Fibroblast of the conjunctiva (primary cell): ENCODE measurements at regions not wholly inside any gene's neighbourhood (a gene's known extent, or its start where the extent isn't known, plus 50 kb on each side); places are given as distances from the start of the nearest gene placed in this dataset.

Experiments
- DNase-seq: peaks from one replicate; pipeline ENCODE4 v3.0.0-alpha.2; 2010; ENCODE audit warnings: low read depth

DNA sequence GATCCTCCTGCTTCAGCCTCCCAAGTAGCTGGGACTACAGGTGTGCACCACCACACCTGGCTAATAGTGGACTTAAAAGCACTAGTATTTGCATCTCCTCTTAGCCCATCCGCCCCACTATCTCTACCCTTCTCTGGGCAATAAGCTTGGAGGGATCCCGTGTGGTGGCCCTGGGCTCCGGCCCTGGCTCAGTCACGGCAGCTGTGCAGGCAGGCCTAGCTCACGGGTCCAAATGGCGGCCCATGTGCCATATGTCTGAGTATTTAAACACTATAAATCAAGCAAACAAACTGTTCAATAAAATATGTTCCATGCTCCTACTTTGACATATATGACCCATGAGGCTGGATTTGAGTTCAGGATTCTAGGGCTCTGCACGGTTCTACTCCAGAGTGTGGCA is 118.4 kb downstream of the BANF2 start:
- DNase-seq = no peak

DNA sequence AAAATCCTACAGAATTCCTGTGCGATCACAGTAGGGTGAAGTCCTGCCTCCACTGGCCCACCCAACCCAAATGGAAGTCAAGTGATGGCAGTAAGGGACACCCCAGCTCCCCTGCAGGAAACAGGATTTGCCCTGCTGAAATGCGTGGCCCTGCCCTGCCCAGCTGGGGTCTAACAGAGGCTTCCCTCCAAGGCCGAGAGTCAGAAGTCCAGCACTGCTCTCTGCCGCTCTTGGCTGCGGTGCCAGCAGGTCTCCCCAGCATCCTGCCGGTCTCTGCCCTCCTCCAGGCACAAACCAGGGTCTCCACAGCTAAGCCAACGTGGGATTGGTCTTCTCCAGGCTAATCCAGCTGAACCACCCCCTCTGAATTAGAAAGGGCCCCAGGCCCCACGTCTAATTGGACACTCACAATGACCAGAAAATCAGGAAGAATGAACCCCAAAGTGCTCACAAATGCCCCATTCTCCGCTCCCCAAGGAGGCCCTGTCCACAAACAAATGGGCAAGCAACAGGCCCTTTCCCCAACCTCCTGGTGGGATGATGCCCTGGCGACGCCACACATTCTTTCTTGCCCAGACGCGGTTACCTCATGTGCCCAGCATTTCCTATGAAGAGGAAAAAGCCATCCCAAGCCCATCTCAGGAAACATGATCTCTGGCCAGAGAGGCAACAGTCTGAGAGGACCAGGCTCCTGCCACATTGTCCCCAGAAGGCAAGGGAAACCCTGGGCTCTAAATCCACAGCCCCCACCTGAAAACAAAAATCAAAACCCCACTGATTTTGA is 117.2 kb downstream of the BANF2 start:
- DNase-seq = no peak

DNA sequence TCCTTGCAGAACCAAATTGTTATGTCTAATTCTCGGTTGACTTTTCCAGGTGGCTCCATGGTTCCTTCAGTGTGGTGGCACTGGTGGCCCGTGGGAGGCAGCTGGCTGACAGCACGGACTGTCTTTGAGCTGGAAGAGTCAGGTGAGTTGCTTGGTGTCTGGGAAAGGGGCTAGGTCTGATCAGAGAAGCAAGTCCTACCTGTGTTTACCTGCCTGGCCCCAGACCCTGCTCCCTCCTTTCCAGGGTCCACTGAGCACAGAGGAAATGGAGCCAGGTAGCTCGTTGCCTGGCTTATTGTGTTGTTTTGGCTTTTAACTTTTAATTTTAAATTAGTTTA is 111.8 kb downstream of the BANF2 start:
- DNase-seq = no peak

DNA sequence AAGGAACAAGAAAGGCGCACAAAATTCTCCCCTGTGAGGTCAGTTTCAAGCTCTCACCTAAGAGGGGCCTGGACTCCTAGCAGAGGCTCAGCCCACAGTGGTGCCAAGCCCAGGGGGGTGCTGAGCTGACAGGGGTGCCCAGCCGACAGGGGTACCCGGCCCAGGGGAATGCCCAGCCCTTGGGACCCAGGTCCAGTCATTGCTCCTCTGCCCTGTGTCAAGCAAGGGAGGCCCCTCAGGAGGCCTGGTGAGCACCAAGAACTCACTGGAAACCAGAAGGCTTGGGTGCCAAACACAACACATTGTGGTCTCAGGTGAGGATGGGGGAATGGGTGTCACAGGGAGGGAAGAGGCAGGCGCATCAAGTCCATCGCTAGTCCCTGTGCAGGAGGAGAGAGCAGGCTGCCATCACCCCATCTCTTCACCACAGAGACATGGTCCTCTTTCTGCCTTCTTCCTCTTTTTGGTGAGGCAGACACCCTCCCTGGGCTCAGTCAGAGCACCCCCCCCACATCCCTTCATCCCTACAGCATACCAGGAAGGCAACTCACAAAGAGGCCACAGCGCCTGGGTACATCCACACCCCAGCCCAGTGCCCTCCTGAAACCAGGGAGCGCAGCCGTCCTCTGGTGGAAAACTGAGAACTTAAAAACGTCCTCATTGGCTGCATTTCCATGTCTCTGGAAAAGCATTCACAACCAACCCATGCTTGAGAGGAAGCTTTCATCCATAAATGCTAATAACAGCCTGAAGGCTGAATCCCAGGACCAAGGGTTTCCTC is 111.3 kb downstream of the BANF2 start:
- DNase-seq = no peak

DNA sequence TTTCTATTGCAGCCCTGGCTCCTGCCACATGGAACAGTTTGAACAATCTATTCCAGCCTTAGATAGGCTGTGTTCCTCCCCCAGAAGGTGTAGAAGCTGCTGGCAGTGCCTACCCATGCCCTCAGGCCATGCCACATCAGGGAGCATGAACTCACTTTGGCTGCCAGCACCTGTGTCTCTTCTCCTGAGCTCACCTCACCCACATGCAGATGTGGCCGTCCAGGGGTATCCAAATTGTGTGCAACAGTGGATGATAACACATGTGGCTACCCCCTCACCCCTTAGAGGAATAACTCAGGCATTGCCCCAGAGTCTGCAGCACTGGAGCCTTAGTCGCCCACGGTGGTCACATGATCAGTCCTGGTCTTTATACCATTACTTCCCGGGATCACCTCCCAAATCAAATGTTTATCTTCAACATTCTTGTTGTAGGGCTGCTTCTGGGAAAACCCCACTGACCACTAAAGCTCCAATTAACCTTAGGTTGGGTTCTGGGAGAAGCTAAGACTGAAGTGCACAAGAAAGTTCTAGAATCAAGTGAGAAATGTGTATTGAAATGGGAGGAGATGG is 110.4 kb downstream of the BANF2 start:
- no peak for DNase-seq

DNA sequence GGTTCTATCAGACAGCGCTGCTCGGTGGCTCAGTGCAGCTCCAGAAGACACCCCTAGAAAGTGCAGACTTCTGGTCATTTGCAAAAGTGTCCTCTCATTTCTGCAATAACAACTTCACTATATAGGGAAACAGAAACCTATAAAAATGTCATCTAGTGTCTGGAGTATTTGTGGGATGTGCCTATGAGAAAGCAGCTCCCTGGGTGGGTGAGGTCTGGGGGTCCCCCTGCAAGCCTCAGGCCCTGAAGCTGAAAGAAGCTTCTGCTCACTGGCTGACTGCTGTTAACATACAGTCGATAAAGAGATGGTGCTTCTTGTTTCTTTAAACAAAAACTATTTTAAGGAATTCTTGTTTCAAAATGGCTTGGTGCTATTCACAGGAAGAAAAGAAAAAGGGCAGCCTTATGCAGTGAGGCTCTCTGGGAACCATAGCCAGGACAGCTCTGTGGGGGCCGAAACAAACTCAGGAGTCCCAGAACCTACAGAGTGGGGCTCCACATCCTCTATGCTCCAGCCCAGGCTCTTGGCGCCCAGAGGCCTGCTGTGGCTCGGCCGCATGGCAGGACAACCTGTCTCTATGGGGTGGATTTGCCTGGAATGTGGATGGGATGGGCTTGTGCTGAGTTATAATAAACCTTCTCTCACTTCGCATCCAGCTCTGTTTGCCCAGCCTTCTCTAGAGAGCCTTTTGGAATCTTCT is 109.7 kb downstream of the BANF2 start:
- no peak for DNase-seq

DNA sequence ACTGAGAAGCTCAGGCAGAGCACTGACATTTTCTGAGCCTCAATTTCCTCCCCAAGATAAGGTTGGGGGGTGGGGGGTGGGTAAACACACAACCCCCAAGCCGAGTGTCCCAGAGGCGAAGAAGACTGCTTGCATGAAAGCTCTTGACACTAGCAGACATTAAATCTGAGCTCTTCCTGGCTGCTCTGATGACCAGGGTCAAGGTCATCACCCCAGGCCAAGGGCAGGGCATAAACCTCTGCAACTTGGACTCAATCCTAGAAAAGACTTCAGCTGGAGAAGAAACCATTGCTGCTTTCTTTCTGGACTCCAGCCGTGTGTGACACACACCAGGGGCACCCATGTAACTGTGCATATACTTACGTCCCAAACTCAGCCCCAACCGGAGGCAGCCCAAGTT is 109.0 kb downstream of the BANF2 start:
- DNase-seq = no peak

DNA sequence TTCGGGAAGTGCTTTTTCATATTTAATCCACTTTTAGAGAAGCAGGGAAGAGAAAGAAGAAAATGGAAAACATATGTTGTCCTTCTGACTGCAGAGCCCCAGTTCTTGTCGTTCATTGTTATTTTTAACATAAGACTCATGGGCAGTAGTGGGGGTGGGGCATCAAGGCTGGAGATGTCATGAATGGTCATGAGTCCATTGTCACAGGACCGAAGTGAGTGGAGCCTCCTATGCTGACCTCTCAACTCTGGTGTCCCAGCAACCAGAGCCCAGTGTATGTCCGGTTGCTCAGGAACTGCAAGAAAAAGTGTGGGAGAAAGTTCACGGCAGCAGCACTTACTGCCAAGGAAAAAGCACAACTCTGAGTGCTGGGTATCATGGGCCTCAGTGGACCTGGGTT is 108.6 kb downstream of the BANF2 start:
- DNase-seq = peak; percentile 75

DNA sequence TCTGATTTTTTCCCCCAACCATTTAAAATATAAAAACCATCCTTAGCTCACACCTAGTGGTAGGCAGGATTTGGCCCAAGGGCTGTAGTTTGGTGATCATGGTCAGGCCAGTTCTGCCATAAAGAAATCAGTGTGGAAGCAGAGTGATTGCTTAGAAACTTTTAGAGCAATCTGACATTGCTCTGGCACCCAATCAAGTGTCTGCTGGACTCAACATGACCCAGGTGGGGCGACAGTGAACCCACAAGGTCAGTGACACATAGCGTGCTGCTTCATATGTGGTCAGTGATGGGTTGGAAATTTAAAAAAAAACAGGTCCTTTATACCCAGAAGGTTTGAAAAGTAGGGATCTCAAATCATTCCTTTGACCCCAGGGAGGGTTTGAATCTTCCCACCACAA is 107.9 kb downstream of the BANF2 start:
- DNase-seq = no peak

DNA sequence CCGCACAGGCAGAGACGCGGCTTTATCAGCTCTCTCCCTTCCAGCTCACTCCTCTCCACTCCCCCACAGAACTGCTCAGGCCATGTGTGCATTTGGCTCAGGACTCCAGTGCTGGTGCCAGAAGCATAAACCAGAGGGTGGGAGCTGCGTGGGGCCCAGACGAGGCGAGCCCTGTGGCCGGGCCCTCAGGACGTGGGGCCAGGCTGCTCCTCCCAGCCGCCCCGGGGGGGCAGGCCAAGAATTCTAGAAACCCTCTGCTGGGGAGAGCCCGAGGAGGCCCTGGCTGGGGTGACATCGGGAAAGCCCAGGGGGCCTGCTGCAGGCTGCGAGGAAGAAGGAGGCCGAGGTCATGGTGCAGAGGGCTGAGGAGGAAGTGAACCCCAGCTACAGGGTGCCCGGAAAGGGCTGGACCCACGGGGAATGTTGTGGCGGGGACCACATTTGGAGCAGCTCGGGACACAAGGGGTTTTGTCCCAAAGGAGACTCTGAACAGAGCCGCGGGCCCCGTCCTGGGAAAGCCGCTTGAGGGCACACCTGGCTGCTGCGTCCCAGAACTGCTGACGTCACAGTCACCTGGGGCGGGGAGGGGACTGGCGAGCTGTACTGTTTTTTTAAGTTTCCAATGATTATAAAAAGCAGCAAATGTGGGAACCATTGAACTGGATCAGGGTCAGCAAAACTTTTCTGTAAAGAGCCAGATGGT is 107.1 kb downstream of the BANF2 start:
- peak; percentile 71 for DNase-seq

DNA sequence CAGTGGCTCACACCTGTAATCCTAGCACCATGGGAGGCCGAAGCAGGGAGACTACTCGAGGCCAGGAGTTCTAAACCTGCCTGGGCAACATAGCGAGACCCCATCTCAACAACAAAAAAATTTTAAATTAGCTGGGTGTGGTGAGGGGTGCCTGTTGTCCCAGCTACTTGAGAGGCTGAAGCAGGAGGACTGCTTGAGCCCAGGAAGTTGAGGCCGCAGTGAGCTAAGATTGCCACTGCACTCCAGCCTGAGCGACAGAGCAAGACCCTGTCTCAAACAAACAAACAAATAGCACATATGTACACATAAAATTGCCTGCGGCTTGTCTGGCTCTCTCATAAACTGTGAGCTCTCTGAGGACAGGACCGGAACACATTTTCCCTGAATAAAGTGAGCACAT is 106.3 kb downstream of the BANF2 start:
- DNase-seq = no peak

DNA sequence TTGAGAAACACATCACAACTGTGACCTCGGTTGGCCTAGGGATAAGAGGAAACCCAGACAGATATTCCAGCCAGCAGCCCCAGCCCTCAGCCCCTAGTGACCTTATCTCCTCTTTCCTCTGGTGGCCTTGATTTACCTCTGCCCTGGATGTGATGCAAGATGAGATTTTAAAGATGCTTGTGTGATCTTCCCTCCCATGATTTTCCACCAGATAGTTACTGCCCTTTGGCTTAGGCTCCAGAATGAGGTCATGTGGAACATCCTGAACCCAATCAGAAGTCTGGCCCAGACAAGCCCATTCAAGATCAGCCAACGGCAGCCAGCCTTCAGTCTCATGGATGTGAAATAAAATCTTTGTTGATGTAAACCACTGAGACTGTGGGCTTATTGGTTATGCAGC is 104.0 kb downstream of the BANF2 start:
- DNase-seq = no peak

DNA sequence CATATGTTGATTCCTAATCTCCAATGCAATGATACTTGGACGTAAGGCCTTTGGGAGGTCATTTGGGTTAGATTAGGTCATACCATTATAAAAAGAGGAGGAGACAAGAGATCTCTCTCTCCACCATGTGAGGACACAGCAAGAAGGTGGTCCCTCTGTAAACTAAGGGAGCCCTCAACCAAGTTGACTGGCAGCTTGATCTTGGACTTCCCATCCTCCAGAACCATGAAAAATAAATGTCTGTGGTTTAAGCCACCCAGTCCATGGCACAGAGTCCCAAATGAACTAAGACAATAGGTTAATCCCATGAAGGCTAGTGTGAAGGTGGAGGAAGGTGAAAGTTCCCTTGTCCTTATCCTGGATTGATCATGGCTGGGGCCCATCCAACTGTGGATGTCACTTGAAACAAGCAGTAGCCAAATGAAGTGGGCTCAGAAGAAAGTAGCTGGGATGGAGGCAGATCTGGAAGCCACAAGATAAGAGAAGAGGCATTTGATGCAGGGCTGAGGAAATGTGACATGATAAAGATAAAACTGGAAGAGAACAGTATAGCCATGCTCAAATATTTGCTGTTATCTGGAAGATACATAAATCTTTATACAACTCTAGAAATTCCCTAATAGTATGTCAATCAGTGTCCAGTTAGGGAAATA is 99.9 kb downstream of the BANF2 start:
- no peak for DNase-seq

DNA sequence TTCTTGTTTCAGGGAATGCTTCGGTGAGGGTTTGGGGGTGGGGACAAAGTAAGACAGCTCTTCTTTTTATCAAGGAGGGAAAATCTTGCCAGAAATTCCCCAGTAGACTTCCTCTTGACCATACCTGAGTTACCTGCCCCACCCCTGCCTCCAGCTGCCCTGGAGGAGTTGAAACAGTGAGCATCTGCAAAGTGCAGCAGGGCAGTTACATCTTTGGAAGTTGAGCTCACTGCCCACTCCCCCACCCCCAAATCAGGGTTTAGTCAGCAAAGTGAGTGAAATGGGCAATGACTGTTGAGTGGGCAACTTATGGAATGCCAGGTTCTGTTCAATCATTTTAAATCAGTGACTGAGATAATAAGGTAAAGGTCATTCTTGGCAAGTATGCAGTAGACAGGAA is 98.8 kb downstream of the BANF2 start:
- no peak for DNase-seq

DNA sequence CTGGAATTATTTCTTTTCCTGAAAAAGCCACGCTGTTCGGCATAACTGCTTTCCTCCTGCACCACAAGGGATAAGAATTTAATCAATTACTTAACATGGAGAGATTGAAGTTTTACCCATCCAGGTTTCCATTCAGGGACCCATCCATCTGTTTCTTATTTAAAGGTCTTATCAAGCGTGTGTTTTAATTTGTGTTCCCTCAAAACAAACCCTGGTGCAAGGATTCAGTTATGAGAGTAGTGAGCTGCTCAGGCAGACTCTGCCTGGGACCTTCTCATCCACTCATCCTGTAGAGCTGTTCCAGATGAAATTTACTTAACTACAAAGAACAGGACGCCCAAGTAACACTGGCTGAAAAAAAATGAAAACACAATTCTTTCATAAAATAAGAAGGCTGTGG is 97.8 kb downstream of the BANF2 start:
- no peak for DNase-seq

DNA sequence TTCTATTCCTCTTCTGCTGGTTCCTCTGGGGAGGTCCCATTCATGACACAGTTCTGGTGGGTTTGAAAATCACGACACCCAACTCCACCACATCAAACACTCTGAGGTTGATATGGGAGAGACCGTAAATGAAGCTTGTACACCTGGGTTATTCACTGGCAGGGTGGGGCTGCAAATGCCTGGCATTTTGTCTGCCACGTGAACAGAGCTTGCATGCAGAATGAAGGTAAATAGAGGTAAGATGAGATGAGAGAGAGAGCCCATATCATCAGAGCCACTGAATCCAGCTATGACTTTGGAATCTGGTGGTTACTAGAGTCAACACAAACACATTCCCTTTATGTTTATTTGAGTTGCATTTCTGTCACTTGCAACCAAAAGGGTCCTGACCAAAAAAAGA is 97.4 kb downstream of the BANF2 start:
- no peak for DNase-seq

DNA sequence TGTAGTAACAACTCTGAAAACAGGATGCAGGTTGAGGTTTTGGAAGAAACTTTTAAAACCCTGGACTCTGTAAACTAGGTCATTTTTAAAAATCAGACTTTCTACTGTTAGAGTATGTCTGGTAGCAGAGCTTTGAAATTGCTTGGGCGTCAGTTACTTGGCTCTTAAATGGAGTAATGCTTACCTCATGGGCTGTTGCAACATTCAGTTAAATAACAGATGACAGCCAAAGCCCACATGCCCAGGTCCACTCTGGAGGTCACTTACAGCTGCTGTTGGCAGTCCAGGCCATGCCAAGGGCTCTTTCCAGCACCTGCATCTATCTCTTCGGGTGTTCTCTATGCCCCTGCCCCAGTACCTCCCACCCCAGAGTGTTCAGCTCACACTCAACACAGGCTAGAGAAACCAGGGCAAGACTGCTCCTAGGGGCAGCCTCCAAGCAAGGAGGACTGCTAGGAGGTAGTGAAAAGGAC is 96.4 kb downstream of the BANF2 start:
- DNase-seq = peak; percentile 56

DNA sequence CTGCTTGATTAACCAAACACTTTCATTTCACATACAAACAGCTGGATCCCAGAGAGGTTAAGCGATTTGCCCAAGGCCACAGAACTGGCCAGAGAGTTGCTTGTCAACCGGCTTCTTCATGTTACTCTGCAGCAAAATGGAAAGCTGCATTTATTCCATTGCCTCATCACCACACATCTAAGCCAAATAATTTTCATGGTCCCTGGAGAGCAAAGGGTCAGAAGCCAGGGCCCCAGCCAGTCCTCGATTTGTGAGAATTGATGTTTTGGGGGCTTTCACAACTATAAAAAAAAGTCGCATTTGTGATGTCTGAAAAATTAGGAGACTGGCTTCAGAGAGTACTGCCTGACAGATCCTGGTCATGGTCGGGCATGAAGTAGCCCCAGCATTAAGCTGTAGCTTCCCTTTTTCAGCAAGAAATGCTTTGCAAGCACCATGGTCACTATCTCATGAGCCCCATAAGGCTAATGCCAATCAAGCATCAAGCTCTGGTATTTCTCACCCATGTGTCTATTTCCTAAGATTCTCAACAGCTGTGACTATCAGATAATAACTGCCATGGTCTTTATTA is 95.8 kb downstream of the BANF2 start:
- peak; percentile 6 for DNase-seq

DNA sequence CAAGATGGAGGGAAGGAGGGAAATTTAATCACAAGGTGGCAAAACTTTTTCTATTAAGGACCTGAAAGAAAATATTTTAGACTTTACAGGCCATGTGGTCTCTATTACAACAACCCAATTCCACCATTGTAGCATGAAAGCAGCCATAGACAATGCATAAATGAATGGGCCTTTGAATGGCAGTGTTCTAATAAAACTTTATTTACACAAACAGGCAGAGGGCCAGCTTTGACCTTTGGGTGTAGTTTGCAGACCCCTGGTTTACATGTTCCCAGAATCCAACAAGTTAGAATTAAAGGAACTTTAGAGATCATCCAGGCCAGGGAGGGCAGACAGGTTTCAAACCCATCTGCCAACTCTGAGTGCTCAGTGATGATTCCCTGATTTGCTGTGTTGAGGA is 95.2 kb downstream of the BANF2 start:
- no peak for DNase-seq

DNA sequence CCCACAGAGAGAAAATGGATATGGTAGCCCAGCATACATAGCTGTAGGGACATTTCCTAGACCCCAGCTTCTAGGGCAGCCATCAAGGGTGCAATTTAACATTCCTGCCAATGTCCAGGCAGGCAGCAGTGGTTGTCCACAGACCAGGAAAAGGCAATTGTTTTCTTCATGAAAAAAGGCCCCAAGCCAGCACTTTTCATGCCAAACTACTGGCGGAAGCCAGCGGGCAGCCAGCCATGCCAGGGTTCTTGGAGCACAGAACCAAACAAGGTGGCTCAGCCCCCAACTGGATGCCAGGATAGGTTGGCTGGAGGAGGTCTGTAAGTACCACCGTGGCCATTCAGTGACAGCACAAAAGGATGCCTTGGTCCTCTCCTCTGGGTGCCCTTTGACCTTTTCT is 94.6 kb downstream of the BANF2 start:
- DNase-seq = no peak

DNA sequence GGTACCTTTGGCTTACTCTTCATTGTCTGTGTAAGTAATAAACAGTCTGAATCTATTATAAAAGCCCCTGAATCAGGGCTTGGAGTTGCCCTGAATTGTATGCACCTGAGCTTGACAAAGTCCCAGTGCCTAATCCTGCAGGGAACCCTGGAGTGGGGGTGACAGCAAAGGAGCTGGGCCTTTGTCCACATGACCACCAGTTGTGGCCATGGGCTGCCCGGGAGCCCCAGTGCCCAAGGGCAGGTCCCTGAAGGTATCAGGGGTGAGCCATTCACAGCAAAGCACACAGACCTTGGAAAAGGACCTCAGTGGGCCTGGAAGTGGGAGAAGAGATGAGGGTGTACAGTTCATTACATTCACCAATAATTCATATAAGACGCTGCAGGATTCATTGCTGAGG is 94.2 kb downstream of the BANF2 start:
- DNase-seq = no peak
